HG03103 (cell line): ENCODE measurements at regions not wholly inside any gene's neighbourhood (a gene's known extent, or its start where the extent isn't known, plus 50 kb on each side); places are given as distances from the start of the nearest gene placed in this dataset.

Source experiments
- ATAC-seq: cut with Tn5 transposase; IDR thresholded peaks from one replicate; pipeline ENCODE4 v1.9.1; 2021; ENCODE audit warnings: low read depth; ENCODE audit not compliant: unreplicated experiment

- no peak for ATAC-seq
These were observed 92.6 kb upstream of the VRK2 start for GRCh38 chr2:57954020-57954419.

GRCh38 chr2:57957238-57957637, 89.4 kb upstream of the VRK2 start:
- no peak for ATAC-seq

- ATAC-seq, result no peak
These were observed 87.2 kb upstream of the VRK2 start for GRCh38 chr2:57959390-57959789.

- ATAC-seq, result no peak
These were observed 83.7 kb upstream of the VRK2 start for GRCh38 chr2:57962861-57963260.

GRCh38 chr2:57965219-57965618, 81.4 kb upstream of the VRK2 start:
- no peak for ATAC-seq

- ATAC-seq, result no peak
These were observed 80.6 kb upstream of the VRK2 start for GRCh38 chr2:57965961-57966360.

GRCh38 chr2:57973621-57974186, 72.9 kb upstream of the VRK2 start:
- no peak for ATAC-seq

GRCh38 chr2:57979158-57979557, 67.4 kb upstream of the VRK2 start:
- ATAC-seq, result no peak

GRCh38 chr2:57981083-57981768, 65.4 kb upstream of the VRK2 start:
- ATAC-seq, result no peak

- ATAC-seq, result no peak
These were observed 58.6 kb upstream of the VRK2 start for GRCh38 chr2:57987835-57988573.

GRCh38 chr2:57990118-57990725, 56.4 kb upstream of the VRK2 start:
- no peak for ATAC-seq
